HG03066 (cell line): ENCODE measurements at regions not wholly inside any gene's neighbourhood (a gene's known extent, or its start where the extent isn't known, plus 50 kb on each side); places are given as distances from the start of the nearest gene placed in this dataset.
A peak's percentile ranks its signal among the peaks of the same experiment; 100 is the strongest.
"Not testable (repeated sequence)": the region's sequence is repeated elsewhere in the genome, so short reads cannot be mapped to it uniquely, and the experiment has no call there.

Experiments used
- ATAC-seq: cut with Tn5 transposase; IDR thresholded peaks from one replicate; pipeline ENCODE4 v1.9.1; 2021; ENCODE audit warnings: low read depth; ENCODE audit not compliant: unreplicated experiment

DNA sequence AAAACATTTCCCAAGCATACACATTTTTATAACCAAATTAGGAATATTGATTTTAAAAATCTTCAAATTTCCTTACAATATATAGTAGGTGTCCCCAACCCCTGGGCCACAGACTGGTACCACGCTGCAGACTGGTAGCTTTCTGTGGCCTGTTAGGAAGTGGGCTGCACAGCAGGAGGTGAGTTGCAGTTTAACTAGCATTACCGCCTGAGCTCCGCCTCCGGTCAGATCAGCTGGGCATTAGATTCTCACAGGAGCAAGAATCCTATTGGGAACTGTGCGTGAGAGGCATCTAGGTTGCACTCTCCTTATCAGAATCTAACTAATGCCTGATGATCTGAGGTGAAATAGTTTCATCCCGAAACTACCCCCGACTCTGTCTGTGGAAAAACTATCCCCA, 62.1 kb downstream of the ZWINT start:
- ATAC-seq, result no peak

DNA sequence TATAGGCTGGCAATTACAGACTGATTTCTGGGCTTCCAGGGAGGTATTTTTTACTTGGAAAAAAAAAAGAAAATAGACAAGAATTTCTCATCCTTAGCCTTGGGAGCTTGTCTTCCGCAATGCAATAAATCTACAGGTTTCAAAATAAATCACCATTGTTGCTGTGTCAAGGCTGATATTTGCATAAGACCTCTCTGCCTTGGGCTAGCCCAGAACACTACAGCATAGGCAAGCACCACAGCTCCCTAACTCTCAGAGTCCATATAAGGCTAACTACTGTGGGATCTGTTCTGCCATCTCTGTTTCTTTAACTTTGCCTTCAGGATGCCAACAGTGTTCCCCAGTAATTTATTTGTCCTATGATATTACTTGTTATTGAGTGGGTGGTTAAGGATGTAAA, 64.4 kb downstream of the ZWINT start:
- no peak for ATAC-seq

DNA sequence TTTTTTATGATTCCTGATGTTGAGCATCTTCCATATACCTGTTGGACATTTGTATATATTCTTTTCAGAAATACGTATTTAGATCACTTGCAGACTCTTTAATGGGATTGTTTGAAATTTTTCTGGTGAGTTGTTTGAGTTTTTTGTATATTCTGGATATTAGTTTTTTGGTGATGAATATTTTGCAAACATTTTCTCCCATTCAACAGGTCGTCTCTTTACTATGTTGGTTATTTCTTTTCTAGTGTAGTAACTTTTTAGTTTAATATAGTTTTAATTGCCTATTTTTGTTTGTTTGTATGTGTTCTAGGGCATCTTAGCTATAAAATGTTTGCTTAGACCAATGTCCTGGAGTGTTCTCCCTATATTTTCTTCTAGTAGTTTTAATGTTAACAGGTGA, 72.7 kb downstream of the ZWINT start:
- ATAC-seq, result no peak

DNA sequence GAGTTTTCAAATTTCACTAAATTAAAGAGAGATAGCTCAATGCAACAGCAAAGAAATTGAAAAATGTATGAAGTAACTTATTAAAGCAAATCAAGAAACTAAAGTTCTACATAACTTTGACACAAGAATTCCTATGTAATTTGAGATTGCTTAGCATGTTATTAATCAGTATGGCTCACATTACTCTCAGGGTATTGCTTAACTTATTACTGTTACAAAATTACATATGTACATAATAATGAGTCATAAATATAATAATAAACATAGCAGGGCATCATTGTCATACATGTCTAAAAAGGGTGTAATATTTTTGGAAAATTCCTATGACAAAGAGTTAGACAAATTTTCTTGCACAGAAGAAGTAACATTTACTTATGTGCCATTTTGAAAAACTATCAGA, 75.0 kb downstream of the ZWINT start:
- no peak for ATAC-seq

DNA sequence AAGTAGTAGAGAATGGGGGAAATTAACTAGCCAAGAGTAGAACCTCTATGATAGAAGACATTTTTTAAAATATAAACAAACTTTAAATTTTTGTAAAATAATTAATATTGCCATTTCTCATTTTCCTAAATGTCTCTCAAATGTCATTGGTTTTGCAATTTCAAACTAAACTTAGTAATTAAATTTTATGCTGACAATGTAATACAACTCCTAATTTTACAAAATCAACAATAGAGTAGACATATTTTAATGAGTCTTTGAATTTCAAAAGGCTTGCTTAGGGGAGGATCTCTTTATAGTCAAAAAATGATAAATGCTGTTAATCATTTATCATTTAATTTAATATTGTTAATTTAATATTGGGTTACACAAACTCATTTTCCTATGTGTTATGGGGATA, 81.8 kb downstream of the ZWINT start:
- ATAC-seq, result no peak

DNA sequence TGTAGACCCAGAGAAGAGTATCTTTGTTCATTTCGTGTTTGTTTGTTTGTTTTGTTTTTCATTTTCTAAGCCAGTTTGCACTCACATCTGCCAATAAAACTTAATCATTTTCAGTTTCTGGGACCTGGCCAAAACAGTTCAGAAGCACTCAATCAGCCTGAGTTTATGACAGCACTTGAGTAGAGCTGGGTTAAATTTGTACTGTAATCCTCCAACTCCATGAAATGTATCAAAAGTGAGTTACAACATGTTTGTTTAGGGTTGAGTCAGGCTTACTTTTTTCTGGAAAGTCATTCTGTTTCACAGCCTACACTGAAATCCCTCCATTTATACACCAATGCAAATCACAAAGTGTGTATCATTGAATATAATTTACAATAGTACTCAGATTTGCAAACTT, 91.9 kb downstream of the ZWINT start:
- ATAC-seq, result no peak

DNA sequence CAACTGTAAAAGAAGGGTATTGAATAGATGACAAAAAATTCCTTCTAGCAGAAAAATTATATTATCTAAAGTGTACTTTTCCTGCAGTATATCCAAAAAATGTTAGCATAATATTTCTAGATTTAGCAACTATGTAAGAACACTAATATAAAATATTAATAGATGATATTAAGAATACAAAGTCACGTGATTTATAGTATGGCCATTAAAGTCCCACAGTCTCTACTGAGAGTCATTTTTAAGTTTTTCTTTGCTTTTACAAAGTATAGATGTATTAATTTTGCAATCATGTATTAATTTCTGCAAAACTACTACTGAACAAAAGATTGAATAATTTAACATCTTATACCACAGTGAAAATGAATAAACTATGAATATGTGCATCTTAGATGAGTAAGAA, 94.9 kb downstream of the ZWINT start:
- ATAC-seq, result no peak

DNA sequence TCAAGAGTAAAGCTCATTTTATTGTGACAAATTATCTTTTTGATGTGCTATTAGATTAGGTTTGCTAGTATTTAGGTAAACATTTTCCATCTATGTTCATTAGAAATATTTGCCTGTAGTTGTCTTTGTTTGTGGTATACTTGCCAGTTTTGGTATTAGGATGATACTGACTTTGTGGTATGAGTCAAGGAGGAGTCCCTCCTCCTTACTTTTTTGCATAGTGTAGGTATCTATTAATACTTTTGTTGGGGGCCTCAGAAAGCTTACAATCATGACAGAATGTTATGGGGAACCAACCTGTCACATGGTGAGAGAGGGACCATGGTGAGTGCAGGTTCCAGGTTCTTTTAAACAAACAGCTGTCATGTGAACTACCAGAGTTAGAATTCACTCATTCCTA, 102.1 kb downstream of the ZWINT start:
- no peak for ATAC-seq

DNA sequence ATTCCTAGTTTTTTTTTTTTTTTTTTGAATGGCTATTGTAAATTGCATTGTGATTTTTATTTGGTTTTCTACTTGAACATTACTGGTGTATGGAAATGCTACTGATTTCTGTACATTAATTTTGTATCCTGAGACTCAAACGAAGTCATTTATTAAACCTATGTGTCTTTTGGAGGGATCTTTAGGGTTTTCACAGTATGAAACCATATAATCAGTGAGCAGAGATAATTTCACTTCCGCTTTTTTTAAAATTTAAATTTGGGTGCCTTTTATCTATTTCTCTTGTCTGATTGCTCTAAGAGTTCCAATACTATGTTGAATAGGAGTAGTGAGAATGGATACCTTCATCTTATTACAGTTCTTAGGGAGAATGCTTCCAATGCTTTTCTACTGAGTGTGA, 102.7 kb downstream of the ZWINT start:
- no peak for ATAC-seq

DNA sequence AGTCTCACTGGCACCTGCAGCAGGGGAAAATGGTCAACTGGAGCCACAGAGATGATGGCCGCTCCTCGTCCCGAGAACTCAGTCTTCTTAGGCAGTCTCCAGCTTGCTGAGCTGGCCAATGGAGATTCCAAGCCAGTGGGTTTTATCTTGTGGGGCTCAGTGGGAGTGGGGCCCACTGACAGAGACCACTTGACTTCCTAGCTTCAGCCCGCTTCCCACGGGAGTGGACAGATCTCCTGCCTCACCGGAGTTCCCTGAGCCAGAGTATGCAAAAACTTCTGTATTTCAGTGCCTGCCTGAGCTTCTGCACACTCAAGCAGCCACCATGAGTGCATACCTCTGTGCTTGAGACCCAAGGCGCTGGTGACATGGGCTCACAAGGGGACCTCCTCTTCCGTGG, 105.8 kb downstream of the ZWINT start:
- ATAC-seq, result no peak

DNA sequence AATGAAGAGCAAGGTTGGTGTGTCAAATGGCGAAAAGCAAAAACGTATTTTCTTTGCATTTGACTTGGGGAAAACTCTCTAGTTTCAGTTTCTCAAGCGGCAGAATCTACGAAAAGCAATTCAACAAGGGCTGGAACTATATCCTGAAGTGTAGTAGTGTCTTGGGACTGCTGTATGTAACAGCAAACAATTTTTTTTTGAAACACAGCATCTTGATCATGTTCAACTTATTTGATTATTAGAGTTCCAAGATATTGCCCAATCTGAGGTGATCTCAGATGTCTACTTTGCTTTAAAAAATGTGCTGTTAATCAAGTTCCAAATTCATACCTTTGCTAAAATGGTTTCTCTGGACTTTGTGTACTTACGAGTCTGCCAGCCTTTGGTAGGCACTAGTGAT, 120.6 kb downstream of the ZWINT start:
- no peak for ATAC-seq

DNA sequence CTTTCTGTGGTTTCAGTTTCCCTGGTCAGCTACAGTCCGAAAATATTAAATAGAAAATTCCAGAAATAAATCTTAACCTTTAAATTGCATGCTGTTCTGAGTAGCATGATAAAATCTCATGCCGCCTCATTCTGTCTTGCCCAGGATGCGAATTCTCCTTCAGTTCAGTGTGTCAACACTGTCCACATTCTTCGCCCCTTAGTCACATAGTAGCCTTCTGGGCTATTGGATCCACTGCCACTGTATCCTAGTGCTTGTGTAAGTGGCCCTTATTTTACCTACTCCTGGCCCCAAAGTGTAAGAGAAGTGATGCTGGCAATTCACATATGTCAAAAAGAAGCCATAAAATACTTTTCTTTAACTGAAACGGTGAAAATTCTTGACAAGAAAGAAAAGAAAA, 129.6 kb downstream of the ZWINT start:
- no peak for ATAC-seq

DNA sequence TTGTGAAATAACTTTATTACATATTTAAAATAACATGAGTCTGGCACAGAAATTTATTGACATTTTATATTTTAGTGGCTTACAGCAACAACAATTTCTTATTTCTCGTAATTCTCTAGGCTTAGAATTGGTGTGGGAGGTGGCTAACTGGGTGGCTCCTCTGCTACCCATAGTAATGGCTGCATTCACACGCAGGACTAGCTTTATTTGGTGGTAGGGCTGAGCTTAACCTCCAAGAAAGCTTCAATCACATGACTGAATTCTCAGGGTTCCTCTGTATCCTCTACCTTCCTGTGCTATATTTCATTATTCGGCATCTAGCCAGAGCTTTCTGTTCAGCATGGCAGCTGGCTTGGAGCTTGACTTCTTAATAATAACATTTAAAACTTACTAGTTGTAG, 138.8 kb downstream of the ZWINT start:
- no peak for ATAC-seq

DNA sequence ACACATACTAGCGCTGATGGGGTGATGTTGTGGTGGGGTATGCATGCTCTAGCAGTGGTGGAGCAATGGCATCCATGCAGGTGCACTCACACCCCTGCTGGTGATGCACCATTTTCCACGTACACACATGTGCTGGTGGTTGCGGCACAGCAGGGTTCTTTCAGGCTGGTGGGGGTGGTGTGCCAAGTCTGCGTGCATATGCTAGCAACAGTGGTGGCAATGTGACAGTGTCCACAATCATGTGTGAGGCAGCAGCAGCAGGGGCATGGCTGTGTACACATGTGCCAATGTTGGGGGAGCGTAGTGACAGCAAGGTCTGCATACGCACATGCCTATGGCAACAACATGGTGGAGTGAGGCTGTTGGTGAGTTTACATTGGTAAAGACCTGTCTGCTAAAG, 148.1 kb downstream of the ZWINT start:
- no peak for ATAC-seq

DNA sequence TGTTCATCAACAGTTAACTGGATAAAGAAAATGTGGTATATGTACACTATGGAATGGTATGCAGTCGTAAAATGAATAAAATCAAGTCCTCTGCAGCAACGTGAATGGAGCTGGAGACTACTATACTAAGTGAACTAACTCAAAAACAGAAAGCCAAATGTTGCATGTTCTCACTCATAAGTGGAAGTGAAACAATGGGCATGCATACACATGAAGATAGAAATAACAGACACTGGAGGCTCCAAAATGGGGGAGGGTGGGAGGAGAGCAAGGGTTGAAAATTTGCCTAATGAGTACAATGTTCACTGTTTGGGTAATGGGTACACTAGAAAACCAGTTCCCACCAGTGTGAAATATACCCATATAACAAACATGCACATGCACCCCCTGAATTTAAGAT, 179.5 kb downstream of the ZWINT start:
- ATAC-seq, result peak; percentile 93

DNA sequence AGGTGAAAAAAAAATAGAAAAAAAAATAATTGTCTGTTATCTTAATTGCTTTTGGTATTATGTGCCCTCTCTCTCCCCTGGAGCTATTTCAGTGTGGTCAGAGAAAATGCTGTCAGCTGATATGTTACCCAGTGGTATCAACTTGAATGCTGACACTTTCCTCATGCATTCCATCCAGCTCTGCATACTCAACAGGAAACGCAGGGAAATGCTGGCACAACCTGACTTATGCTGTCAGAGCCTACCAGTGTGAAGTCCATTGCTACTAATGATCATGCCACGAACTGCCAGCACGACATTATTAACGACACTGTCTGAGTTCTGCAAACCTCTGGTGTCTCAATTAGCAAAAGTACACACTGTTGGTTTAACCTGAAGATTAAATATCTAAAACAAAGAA, 182.8 kb downstream of the ZWINT start:
- no peak for ATAC-seq

DNA sequence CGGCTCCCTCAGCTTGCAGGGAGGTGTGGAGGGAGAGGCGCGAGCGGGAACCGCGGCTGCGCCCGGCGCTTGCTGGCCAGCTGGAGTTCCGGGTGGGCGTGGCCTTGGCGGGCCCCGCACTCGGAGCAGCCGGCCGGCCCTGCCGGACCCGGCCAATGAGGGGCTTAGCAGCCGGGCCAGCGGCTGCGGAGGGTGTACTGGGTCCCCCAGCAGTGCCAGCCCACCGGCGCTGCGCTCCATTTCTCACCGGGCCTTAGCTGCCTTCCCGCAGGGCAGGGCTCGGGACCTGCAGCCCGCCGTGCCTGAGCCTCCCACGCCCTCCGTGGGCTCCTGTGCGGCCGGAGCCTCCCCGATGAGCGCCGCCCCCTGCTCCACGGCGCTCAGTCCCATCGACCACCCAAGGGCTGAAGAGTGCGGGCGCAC, 206.0 kb downstream of the ZWINT start:
- not testable (repeated sequence) for ATAC-seq

DNA sequence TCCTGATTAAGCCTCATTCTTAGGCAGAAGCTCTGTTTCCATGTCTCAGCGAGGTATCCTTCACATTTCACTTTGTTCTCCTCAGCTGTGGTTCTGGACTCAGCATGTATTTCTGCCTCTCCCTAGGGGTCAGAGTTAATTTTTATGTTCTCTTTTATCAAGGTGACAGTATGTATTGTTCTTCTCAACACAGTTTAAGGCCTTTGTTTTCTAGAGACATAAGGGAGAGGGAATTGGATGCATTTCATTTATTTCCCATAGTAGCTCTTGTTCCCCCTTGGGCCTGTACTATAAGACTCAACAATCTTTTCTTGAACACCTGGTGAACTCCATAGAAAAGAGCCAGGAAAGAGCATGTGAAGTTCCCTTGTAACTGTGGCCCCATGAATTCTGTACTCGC, 214.3 kb downstream of the ZWINT start:
- ATAC-seq, result no peak

DNA sequence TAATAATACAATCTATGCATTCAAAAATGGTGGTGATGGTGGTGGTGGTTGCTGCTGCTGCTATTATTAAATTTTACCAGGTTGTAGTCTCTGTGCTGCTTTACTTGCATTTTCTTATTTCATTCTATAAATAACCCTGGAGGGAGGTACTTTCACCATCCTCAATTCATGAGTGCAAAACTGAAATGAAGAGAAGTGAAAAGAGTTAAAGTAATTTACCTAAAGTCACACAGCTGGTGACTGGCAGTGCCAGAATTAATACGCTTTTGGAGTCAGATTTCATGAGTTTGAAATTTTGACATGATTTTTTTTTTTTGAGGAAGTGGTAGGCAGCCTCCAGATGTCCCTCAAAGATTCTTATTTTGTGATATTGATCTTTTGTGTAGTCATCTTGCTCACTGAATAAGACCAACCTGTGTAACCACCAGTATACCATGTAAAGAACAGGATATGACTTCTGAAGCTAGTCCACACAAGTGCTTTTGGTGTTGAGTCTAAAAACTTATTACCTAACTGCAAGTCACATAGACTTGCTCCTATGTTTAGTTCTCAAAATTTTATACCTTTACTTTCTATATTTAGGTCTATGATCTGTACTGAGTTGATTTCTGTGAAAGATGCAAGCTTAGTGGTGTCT, 218.8 kb downstream of the ZWINT start:
- peak; percentile 89 for ATAC-seq

DNA sequence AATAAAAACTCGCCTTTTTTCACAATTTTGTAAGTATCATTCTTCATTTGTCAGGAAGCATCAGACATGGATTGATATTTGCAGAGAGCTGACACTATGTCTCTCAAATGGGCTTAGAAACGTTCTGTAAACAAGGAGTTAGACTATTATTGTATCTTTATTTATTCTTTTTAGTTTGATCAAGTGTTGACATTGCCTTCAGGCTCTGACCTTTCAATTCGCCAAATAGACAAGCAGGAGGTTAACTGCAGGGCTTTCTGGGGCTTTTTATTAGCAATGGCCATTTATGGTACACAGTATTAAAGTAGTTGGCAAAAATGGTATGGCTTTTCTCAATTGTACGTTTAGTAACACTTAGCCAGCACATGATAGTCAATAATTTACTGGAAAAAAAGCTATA, 221.7 kb downstream of the ZWINT start:
- no peak for ATAC-seq

DNA sequence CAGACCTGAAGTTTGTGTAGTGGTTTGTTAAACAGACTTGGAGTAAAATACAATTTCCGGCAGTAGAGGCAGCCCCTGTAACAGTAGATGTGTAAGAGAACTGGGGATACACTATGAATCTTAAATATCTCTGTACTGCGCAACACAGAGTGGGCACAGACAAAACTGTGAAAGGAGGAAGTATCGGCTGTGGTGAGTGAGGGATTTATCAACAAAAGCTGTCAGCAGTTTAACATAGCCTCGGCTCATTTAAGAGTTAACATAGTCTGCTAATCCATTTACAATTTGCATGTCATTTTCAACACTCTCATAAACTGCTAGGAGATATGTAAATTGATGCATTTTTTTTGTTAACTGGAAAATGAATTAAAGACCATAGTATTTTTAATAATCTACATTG, 225.2 kb downstream of the ZWINT start:
- ATAC-seq, result no peak

DNA sequence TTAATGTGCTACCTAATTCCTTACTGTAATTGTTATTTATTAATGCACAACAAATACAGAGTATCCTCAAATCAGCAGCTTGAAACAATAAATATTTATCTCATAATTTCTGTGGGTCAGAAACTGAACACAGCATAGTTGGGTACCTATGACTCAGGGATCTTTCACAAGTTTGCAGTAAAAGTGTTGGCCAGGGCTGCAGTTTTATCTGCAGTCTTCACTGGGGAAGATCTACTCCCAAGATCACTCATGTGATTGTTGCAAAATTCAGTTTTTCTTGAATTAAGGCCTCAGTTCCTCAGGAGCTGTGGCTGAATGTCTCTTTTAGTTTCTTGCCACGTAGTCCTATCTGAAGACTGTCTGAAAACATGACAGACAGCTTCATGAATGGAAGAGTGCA, 237.8 kb downstream of the ZWINT start:
- no peak for ATAC-seq

DNA sequence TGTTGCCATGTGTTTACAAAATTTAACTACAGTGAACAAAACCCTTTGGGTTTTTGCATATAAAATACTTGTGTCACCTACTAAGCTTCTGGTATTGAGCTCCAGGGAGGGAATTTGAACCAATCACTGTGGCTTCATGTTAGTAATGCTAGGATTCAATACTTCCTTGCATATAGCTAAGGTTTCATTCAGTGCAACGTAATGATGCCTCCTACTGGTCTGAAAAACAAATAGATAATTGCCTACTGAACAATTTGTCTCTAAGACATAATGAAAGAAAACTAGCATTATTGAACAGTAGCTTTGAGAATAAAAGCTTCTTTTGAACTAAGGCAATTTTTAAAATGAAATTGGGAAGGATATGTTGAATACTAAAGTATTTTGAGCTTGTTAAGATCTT, 244.4 kb downstream of the ZWINT start:
- no peak for ATAC-seq
